Hepatocyte (in vitro differentiated cells): ENCODE measurements at regions not wholly inside any gene's neighbourhood (a gene's known extent, or its start where the extent isn't known, plus 50 kb on each side); places are given as distances from the start of the nearest gene placed in this dataset.
A peak's percentile ranks its signal among the peaks of the same experiment; 100 is the strongest.

Experiments used
- CTCF ChIP-seq: fragments of 200-600 bp; sonication (generic); IDR thresholded peaks from 2 replicates; pipeline ENCODE4 v1.5.1; 2016; ENCODE audit warnings: antibody characterized with exemption, mild to moderate bottlenecking; ENCODE audit not compliant: poor library complexity
- EZH2 ChIP-seq: fragments of 200-600 bp; sonication (generic); IDR thresholded peaks from 2 replicates; pipeline ENCODE4 v1.6.1; 2016; ENCODE audit warnings: antibody characterized with exemption, mild to moderate bottlenecking, borderline replicate concordance
- EZH2phosphoT487 ChIP-seq: fragments of 200-600 bp; sonication (generic); IDR thresholded peaks from one replicate; pipeline ENCODE4 v1.6.1; 2018; ENCODE audit warnings: antibody characterized with exemption, mild to moderate bottlenecking, low read depth, moderate library complexity; ENCODE audit not compliant: unreplicated experiment, severe bottlenecking

GRCh38 chr20:7031222-7031621 is 263.7 kb downstream of the BMP2 start:
- peak; percentile 26 for TF ChIP-seq CTCF
- no peak for TF ChIP-seq EZH2phosphoT487
- no peak for TF ChIP-seq EZH2
